ENCODE measurements at regions not wholly inside any gene's neighbourhood (a gene's known extent, or its start where the extent isn't known, plus 50 kb on each side); places are given as distances from the start of the nearest gene placed in this dataset.

DNA sequence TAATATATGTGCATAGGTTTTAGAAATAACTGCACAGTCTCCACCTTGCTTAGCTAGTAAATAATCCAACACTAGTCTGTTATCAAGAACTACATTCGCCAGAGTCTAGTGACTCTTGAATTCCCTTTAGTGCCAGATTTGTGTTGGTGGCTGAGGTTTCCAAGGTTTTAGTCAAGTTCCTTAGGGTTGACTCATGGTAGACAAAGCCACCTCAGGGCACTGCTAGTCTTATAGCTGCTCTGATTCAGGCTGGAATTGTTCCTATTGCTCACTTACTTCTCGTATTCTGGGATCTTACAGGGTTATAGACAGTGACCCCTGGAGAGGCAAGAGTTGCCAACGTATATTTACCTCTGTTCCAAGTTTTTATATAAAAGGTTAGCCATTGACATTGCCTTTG is 1369.8 kb upstream of the CDH9 start:
- TF ChIP-seq, protein P1, sequence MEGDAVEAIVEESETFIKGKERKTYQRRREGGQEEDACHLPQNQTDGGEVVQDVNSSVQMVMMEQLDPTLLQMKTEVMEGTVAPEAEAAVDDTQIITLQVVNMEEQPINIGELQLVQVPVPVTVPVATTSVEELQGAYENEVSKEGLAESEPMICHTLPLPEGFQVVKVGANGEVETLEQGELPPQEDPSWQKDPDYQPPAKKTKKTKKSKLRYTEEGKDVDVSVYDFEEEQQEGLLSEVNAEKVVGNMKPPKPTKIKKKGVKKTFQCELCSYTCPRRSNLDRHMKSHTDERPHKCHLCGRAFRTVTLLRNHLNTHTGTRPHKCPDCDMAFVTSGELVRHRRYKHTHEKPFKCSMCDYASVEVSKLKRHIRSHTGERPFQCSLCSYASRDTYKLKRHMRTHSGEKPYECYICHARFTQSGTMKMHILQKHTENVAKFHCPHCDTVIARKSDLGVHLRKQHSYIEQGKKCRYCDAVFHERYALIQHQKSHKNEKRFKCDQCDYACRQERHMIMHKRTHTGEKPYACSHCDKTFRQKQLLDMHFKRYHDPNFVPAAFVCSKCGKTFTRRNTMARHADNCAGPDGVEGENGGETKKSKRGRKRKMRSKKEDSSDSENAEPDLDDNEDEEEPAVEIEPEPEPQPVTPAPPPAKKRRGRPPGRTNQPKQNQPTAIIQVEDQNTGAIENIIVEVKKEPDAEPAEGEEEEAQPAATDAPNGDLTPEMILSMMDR (IDR thresholded peaks at IDR 0.05) = no peak
- TF ChIP-seq ZFX (IDR thresholded peaks at IDR 0.05; ENCODE audit: borderline replicate concordance) = no peak
- no peak overlapping the region for H3K27ac ChIP-seq

DNA sequence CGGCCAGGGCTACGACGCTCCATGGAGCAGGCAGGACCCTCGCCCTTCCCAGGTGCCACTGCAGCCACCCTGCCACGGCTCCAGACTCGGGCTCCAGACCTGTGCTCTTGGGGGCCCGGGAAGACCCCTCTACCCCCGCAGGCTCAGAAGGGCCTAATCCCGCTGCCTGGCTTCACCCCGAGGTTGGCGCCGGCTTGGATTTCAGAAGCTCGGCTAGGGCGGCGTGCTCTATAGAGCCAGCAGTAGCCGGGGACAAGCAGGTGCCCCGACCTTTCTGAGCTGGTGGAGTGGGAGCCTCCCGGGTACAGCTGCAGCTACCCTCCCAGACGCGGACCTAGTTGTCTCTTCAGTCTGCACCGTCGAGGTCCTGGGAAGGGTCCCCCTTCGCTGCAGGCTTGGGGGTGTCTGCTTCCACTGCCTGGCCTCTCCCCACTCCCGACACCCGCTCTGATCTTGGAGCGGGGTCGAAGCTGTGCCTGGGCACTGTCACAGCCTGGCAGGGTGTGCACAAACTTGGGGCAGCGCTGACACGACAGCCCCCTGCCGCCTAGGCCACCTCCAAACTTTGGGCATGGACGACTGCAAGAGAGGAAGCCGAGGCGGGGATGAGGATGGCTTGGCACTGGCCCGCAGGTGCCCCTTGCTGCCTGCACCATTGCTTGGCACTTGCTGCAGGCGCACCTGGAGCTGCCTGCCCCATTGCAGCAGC is 1366.1 kb upstream of the CDH9 start:
- no peak for TF ChIP-seq ZFX (IDR thresholded peaks at IDR 0.05; ENCODE audit: borderline replicate concordance)
- TF ChIP-seq, protein P1 (IDR thresholded peaks at IDR 0.05) = no peak
- H3K27ac ChIP-seq = no peak overlapping the region

DNA sequence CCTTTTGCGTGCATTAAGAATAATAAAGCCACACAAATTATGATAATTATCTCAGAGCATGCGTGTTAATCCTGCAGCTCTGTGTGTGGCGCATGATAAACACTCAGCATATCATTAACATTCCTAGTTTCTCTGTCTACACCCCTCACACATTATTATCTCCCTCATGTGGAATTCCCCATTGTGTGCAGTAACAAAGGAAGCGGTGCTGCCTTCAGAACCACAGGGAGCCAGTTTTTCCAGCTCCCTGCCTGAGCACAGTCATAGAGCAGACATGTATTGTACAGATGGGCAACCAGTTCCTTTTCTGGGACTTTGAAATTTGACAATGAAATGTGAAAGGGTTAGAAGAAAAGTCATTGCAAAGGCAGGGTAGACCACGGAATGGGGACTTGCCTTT is 1365.5 kb upstream of the CDH9 start:
- no peak overlapping the region for H3K27ac ChIP-seq
- TF ChIP-seq ZFX (IDR thresholded peaks at IDR 0.05; ENCODE audit: borderline replicate concordance) = no peak
- TF ChIP-seq, protein P1 (IDR thresholded peaks at IDR 0.05) = no peak

DNA sequence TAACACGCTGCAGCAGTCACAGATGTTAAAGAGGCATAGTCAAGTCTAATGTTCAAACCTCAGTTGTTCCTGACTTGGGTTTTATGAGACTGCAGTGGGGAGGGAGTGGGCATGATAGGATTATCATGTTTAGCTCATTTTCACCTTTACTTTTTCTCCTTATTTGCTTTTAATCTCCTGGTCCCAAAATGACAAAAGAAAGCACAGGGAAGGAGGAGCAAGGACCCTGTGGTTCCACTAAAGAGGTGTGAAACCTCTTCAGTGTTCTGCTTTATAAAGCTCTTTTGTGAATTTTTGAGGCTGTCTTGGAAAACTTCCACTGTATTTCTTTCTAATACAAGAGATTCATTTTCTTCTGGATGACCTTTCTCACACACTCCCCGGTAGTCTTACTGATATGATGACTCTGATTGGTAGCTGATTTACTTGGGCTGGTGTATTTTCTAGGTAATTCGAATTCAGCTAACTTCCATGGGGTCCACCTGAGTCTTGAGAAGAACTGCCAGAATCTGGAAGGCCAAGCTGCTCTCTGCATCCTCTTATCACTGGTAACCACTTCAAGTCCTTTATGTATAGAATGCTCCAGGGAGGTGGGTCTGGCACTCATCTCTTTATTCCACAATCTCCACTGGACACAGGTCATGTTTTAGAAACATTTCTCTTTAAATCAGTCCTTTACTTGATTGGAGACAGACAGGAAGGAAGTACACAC is 1364.4 kb upstream of the CDH9 start:
- no peak for TF ChIP-seq ZFX (IDR thresholded peaks at IDR 0.05; ENCODE audit: borderline replicate concordance)
- TF ChIP-seq, protein P1 (IDR thresholded peaks at IDR 0.05) = no peak
- no peak overlapping the region for H3K27ac ChIP-seq

DNA sequence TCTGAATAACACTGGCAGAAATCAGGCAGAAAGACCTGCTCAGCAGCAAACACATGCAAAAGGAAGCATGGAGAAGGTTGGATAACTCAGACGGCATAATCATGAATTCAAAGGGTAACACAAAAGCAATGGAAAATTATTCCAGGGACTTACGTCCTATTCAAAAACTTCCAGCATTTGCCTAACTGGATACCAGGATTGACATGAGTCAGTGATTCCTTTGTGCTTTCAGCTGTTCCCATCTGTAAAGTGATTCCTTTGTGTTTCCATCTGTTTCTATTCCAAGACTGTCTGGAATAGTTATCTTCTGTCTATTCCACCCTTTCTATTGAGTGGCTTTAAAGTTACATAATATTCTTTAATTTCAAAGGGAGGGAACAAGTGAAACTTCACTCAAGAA is 1361.7 kb upstream of the CDH9 start:
- TF ChIP-seq, protein P1 (IDR thresholded peaks at IDR 0.05) = no peak
- no peak for TF ChIP-seq ZFX (IDR thresholded peaks at IDR 0.05; ENCODE audit: borderline replicate concordance)
- H3K27ac ChIP-seq = no peak overlapping the region

DNA sequence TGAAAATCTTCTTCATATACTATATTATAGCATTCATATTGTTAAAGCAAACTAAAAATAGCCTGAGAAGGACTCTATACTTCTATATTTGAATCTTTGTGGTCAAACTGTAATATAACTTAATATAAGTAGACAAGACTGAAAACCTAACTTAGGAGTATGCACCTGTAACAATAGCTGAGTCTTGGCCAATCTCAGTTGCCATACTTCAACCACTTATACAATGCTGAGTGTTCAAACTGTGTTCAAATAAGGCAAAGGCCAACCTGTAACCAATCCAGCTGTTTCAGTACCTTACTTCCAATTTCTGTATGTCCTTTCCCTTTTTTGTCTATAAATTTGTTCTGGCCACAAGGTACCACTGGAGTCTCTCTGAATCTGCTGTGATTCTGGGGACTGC is 1360.8 kb upstream of the CDH9 start:
- TF ChIP-seq, protein P1 (IDR thresholded peaks at IDR 0.05) = no peak
- TF ChIP-seq ZFX (IDR thresholded peaks at IDR 0.05; ENCODE audit: borderline replicate concordance) = no peak
- H3K27ac ChIP-seq = no peak overlapping the region

DNA sequence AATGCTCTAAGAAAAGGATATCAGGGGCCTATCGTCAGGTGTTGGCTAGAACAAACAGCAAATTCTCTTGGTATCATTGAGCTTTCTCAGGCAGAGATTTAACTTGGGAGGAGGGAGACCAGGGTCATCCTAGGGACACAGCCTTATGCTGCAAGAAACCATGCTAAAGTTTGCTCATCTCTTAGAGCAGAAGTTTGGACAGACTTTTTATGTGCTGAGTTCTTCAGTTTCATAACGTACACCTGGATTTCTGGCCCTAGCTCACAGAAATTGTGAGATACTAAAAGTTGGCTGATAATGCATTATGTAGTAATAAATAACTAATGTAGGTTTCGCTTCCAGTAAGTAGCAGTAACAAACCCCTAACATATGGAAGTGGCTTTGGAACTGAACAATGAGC is 1359.8 kb upstream of the CDH9 start:
- no peak for TF ChIP-seq ZFX (IDR thresholded peaks at IDR 0.05; ENCODE audit: borderline replicate concordance)
- TF ChIP-seq, protein P1 (IDR thresholded peaks at IDR 0.05) = no peak
- H3K27ac ChIP-seq = no peak overlapping the region
